GM19372 (cell line): ENCODE measurements at regions not wholly inside any gene's neighbourhood (a gene's known extent, or its start where the extent isn't known, plus 50 kb on each side); places are given as distances from the start of the nearest gene placed in this dataset.

Experiments
- ATAC-seq: cut with Tn5 transposase; IDR thresholded peaks from one replicate; pipeline ENCODE4 v1.9.1; 2021; ENCODE audit warnings: mild to moderate bottlenecking, low read depth, moderate library complexity; ENCODE audit not compliant: unreplicated experiment

DNA sequence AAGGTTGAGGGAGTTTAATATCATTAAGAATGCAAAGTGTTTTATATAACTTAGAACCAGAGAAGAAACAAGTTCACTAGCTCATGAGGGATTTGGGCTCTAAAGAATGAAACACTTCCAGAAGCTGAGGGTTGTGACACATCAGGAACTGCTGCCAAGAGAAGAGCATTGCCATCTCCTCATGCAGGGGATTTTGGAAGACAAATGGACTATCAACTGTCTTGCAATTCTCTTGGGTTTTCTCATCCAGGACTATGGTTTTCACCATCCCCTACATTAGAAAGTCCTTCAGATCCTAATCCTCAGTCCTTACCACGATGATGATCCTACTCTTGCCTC is 59.7 kb upstream of the KL start:
- ATAC-seq: no peak

DNA sequence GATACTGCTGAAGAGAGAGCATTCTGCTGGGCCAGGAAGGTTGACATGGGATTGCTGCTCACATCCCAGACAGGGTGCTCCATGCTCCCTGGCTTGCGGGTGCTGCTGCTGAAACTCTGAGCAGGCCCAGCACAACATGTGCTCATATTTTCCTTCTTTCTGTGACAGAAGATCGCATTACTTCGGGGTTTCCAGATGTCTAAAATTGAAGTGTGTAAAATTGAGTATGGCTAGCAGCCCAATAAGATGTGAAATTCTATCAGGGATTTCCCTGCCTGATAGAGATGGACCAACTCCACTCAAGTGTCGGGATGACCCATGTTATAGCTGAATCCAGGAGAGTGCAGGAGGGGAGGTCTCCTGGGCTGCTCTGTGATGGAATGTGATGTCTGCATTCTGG is 55.6 kb upstream of the KL start:
- ATAC-seq: no peak

DNA sequence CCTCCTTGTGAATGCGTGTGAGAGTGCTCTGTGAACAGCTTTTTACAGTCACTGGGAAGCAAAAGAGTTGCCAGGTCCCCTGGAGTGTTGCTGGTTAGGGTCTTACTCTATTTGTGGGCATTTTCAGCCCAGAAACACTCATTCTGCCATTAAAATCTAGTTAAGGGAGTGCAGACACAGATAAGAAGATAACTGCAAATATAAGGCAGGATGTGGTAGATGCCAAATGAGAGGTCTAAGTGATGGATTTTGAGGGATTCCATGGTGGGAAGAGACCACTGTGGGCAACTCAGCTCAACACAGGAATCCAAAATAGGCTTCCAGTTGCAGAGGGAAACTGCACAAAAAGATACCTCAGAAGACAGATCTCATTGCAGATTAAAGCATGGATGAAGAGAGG is 54.5 kb upstream of the KL start:
- no peak for ATAC-seq

- no peak for ATAC-seq
These were observed 53.9 kb upstream of the KL start for GRCh38 chr13:32962342-32962741.

- ATAC-seq: no peak
These were observed 51.2 kb upstream of the KL start for GRCh38 chr13:32964987-32965386.
